K562 (cell line): ENCODE measurements at regions not wholly inside any gene's neighbourhood (a gene's known extent, or its start where the extent isn't known, plus 50 kb on each side); places are given as distances from the start of the nearest gene placed in this dataset.

ENCODE experiments used
- BHLHE40 ChIP-seq: IDR thresholded peaks from 2 replicates; pipeline ENCODE4 v1.6.1; 2011; ENCODE audit warnings: low read length, improper control_type of control experiment
- BRD4 ChIP-seq: fragments of 200-600 bp; sonication (generic); IDR thresholded peaks from 2 replicates; pipeline ENCODE4 v1.6.1; 2017; ENCODE audit warnings: inconsistent platforms
- BRF2 ChIP-seq: IDR thresholded peaks from 3 replicates; pipeline ENCODE4 v1.6.1; 2011; ENCODE audit warnings: borderline replicate concordance, mild to moderate bottlenecking; ENCODE audit not compliant: insufficient read length, insufficient read depth
- C11orf30 ChIP-seq: fragments of 450-650 bp; IDR thresholded peaks from 2 replicates; pipeline ENCODE4 v1.6.1; 2016; ENCODE audit warnings: low read depth, mild to moderate bottlenecking
- JUN ChIP-seq, 2 experiments: sonication (generic) in 1 of 2; formaldehyde crosslinking in 1 of 2; IDR thresholded peaks; 2 replicates each; pipeline versions ENCODE4 v1.6.1 to v1.8.0; 2012 to 2022; ENCODE audit warnings: borderline replicate concordance in 2 of 2, mild to moderate bottlenecking in 2 of 2, improper control_type of control experiment in 1 of 2, low read depth in 1 of 2, low read length in 1 of 2, missing genetic modification reagents in 1 of 2
- MBD2 ChIP-seq: sonication (generic); IDR thresholded peaks from 2 replicates; pipeline ENCODE4 v1.6.1; 2016; ENCODE audit warnings: low read depth, borderline replicate concordance
- POLR2A ChIP-seq: fragments of 450-650 bp; conservative IDR thresholded peaks from 2 replicates; pipeline ENCODE4 v1.6.1; 2016
- TRIM28 ChIP-seq: fragments of 450-650 bp; IDR thresholded peaks from 2 replicates; pipeline ENCODE4 v1.6.1; 2017
- YY1 ChIP-seq, 3 experiments: IDR thresholded peaks; 2 replicates each; pipeline ENCODE4 v1.6.1; 2011; ENCODE audit warnings: low read length in 2 of 3, mild to moderate bottlenecking in 2 of 3, moderate library complexity in 2 of 3, borderline replicate concordance in 1 of 3, control low read depth in 1 of 3, low read depth in 1 of 3; ENCODE audit not compliant: insufficient read depth in 3 of 3, insufficient replicate concordance in 2 of 3, control insufficient read depth in 1 of 3, insufficient read length in 1 of 3; ENCODE audit errors: extremely low read depth in 1 of 3
- TF ChIP-seq, protein P1 (sequence below): sonication (generic); formaldehyde crosslinking; IDR thresholded peaks from 2 replicates; pipeline ENCODE4 v1.8.1; 2023; ENCODE audit warnings: mild to moderate bottlenecking, missing genetic modification reagents, moderate library complexity

DNA sequence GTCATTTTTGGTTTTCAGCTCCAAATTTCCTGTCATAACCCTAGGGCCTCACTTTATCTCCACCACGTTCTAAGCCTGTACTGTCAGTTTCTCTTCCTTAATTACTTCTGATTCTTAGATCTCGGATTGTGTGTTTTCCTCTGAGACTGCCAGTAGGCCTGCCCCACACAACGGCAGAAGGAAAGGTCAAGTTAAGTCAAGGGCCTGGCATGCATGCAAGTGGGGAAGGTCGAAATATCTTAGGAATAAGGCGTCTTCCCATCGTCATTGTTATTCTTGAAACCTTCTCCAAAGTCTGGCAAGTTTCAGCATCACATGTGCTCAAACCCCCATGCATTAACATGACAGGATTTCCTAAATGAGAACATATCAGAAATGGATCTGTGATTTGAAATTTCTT is 203.5 kb upstream of the TSHZ2 start:
- no peak for TF ChIP-seq C11orf30
- TF ChIP-seq BRF2 = no peak
- no peak for TF ChIP-seq BRD4
- TF ChIP-seq JUN (IDR thresholded peaks at IDR 0.05; ENCODE audit: borderline replicate concordance, low read depth, low read length) = no peak
- TF ChIP-seq JUN (CRISPR knock-in tag; IDR thresholded peaks at IDR 0.05; ENCODE audit: borderline replicate concordance) = no peak
- TF ChIP-seq, protein P1, sequence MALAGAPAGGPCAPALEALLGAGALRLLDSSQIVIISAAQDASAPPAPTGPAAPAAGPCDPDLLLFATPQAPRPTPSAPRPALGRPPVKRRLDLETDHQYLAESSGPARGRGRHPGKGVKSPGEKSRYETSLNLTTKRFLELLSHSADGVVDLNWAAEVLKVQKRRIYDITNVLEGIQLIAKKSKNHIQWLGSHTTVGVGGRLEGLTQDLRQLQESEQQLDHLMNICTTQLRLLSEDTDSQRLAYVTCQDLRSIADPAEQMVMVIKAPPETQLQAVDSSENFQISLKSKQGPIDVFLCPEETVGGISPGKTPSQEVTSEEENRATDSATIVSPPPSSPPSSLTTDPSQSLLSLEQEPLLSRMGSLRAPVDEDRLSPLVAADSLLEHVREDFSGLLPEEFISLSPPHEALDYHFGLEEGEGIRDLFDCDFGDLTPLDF = no peak
- no peak for TF ChIP-seq YY1 (IDR thresholded peaks at IDR 0.05; ENCODE audit: borderline replicate concordance in 1 of 3, control insufficient read depth in 1 of 3, extremely low read depth in 1 of 3, insufficient read depth in 3 of 3, insufficient read length in 1 of 3, insufficient replicate concordance in 2 of 3, low read depth in 1 of 3, low read length in 2 of 3)
- no peak for TF ChIP-seq TRIM28
- TF ChIP-seq POLR2A = no peak
- no peak for TF ChIP-seq MBD2
- no peak for TF ChIP-seq BHLHE40
